Keratinocyte (primary cell): ENCODE measurements at regions not wholly inside any gene's neighbourhood (a gene's known extent, or its start where the extent isn't known, plus 50 kb on each side); places are given as distances from the start of the nearest gene placed in this dataset.

Source experiments
- DNase-seq: peaks from one replicate; pipeline ENCODE4 v3.0.0-alpha.2; 2011; ENCODE audit warnings: low read depth, missing footprints, low spot score
- FAIRE-seq: peaks from 2 replicates; lab custom pipeline; 2011; peaks lifted over from hg19 to GRCh38; lab: Jason Lieb, UNC
- H2AFZ ChIP-seq: 2 replicates; pipeline ENCODE4 v1.6.0; 2012; ENCODE audit warnings: low read length, control low read depth, inconsistent platforms; ENCODE audit not compliant: control insufficient read depth
- H3K27ac ChIP-seq: 2 replicates; pipeline ENCODE4 v1.5.1; 2011; ENCODE audit warnings: low read length; ENCODE audit not compliant: control insufficient read depth, insufficient read depth
- H3K27me3 ChIP-seq: 3 replicates; pipeline ENCODE4 v1.6.0; 2011; ENCODE audit warnings: low read length; ENCODE audit not compliant: control insufficient read depth, insufficient read depth; ENCODE audit errors: extremely low read depth
- H3K36me3 ChIP-seq, 2 experiments: 2 replicates in 1 of 2; 3 replicates in 1 of 2; pipeline ENCODE4 v1.5.1; 2011; ENCODE audit warnings: low read length in 2 of 2, mild to moderate bottlenecking in 1 of 2; ENCODE audit not compliant: control insufficient read depth in 2 of 2, insufficient read depth in 2 of 2; ENCODE audit errors: extremely low read depth in 1 of 2
- H3K4me1 ChIP-seq: 3 replicates; pipeline ENCODE4 v1.5.1; 2011; ENCODE audit warnings: low read length; ENCODE audit not compliant: control insufficient read depth, insufficient read depth; ENCODE audit errors: extremely low read depth
- H3K4me2 ChIP-seq: 3 replicates; pipeline ENCODE4 v1.6.0; 2011; ENCODE audit warnings: low read depth, low read length; ENCODE audit not compliant: control insufficient read depth, insufficient read depth; ENCODE audit errors: extremely low read depth
- H3K4me3 ChIP-seq, 3 experiments: fragments of 200-600 bp in 1 of 3; sonication (generic) in 1 of 3; 2 replicates in 2 of 3; 3 replicates in 1 of 3; pipeline ENCODE4 v1.5.1; 2011 to 2016; ENCODE audit warnings: low read length in 3 of 3, mild to moderate bottlenecking in 3 of 3, control low read depth in 2 of 3, inconsistent platforms in 1 of 3, low read depth in 1 of 3, mixed read lengths in 1 of 3, mixed run types in 1 of 3, moderate library complexity in 1 of 3; ENCODE audit not compliant: control insufficient read depth in 2 of 3, insufficient read depth in 2 of 3; ENCODE audit errors: extremely low read depth in 1 of 3
- H3K79me2 ChIP-seq: 2 replicates; pipeline ENCODE4 v1.6.0; 2012; ENCODE audit warnings: low read length; ENCODE audit not compliant: control insufficient read depth, insufficient read depth
- H3K9ac ChIP-seq: 3 replicates; pipeline ENCODE4 v1.6.0; 2011; ENCODE audit warnings: low read length; ENCODE audit not compliant: control insufficient read depth, insufficient read depth; ENCODE audit errors: extremely low read depth
- H3K9me1 ChIP-seq: 3 replicates; pipeline ENCODE4 v1.6.0; 2011; ENCODE audit warnings: low read length; ENCODE audit not compliant: control insufficient read depth, insufficient read depth; ENCODE audit errors: extremely low read depth
- H3K9me3 ChIP-seq: 2 replicates; pipeline ENCODE4 v1.5.1; 2012; ENCODE audit warnings: low read depth, low read length; ENCODE audit not compliant: control insufficient read depth
- H4K20me1 ChIP-seq: 3 replicates; pipeline ENCODE4 v1.6.0; 2011; ENCODE audit warnings: low read length; ENCODE audit not compliant: control insufficient read depth, insufficient read depth; ENCODE audit errors: extremely low read depth
- EZH2 ChIP-seq: IDR thresholded peaks from one replicate; pipeline ENCODE4 v1.6.1; 2012; ENCODE audit warnings: inconsistent platforms, mild to moderate bottlenecking, low read length, moderate library complexity
- dilution Hi-C: fragments of 300-500 bp; cut with MboI; formaldehyde crosslinking; loops from one replicate; pipeline ENCODE4 v1.7.0; 2020; ENCODE audit warnings: low sequenced_read_pairs; ENCODE audit not compliant: extremely low pct_ligation_motif_present
- TF ChIP-seq, protein P1 (sequence below), 3 experiments: IDR thresholded peaks in 1 of 3; conservative IDR thresholded peaks in 1 of 3; optimal IDR thresholded peaks in 1 of 3; 2 replicates in 2 of 3; 3 replicates in 1 of 3; pipeline versions ENCODE3 to v1.5.1; 2011; ENCODE audit warnings: low read length in 3 of 3, mild to moderate bottlenecking in 3 of 3, moderate library complexity in 2 of 3, control low read depth in 1 of 3, inconsistent platforms in 1 of 3; ENCODE audit not compliant: insufficient read depth in 2 of 3; ENCODE audit errors: extremely low read depth in 1 of 3

- Histone ChIP-seq H3K79me2 (no peaks in the 10 kb centered on the region), H3K9me3 (no peaks in the 10 kb centered on the region), H4K20me1 (no peaks in the 10 kb centered on the region), H3K4me3 (no peak overlapping the region), H3K9ac (no peak overlapping the region), H3K9me1 (no peaks in the 10 kb centered on the region), H3K27me3 (no peaks in the 10 kb centered on the region), H3K36me3 (no peaks in the 10 kb centered on the region), H2AFZ (no peak overlapping the region), H3K4me1 (no peaks in the 10 kb centered on the region), H3K27ac (no peak overlapping the region), H3K4me2 (no peak overlapping the region)
- DNase-seq (no peak), FAIRE-seq (no peak)
- TF ChIP-seq, protein P1, sequence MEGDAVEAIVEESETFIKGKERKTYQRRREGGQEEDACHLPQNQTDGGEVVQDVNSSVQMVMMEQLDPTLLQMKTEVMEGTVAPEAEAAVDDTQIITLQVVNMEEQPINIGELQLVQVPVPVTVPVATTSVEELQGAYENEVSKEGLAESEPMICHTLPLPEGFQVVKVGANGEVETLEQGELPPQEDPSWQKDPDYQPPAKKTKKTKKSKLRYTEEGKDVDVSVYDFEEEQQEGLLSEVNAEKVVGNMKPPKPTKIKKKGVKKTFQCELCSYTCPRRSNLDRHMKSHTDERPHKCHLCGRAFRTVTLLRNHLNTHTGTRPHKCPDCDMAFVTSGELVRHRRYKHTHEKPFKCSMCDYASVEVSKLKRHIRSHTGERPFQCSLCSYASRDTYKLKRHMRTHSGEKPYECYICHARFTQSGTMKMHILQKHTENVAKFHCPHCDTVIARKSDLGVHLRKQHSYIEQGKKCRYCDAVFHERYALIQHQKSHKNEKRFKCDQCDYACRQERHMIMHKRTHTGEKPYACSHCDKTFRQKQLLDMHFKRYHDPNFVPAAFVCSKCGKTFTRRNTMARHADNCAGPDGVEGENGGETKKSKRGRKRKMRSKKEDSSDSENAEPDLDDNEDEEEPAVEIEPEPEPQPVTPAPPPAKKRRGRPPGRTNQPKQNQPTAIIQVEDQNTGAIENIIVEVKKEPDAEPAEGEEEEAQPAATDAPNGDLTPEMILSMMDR (optimal IDR thresholded peaks at IDR 0.05 in 1 of 3, IDR thresholded peaks at IDR 0.05 in 1 of 3, conservative IDR thresholded peaks at IDR 0.05 in 1 of 3; ENCODE audit: extremely low read depth in 1 of 3, insufficient read depth in 2 of 3, low read length in 3 of 3) = no peak
- no peak for TF ChIP-seq EZH2
- dilution Hi-C loops = no loop called here
Observed at GRCh38 chr3:139159356-139159755, 114.7 kb upstream of the PRR23C start.

DNA sequence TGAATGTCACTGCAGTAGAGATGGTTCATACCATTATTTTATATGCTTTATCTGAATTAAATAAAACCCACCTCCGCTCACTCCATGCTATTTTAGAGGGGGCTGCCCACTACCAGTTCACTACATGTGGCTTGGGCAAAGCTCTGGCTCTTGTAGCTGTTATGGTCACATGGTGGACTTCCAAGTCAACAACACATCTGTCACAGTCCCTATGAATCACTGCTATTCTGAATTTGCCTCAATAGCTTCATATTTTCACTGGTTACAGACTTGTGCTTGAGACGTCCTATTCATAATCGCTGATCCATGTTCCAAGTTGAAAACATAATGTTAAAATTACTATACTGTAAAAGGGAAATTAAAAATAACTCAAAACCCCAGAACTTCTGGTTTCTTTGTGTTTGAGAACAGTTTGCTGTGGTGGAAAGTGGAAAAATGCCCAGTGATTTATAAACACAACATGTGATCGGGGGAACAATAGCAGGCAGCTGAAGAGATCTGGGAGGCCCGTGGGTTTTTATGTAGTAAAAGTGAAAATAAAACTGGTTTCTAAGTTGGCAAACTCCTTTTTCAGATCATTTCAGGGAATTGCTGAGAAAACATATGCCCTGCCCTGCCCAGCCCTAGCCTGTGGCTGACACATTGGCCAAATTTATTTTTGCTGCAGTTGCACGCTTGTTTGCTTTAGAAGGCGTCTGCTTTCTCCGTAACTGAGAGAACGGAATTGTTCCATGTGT, 128.8 kb upstream of the PRR23C start:
- no peak for FAIRE-seq
- H3K4me2 ChIP-seq = peak overlapping the region; percentile 60
- H3K27ac ChIP-seq = no peak overlapping the region
- dilution Hi-C loops = no loop called here
- no peaks in the 10 kb centered on the region for H3K79me2 ChIP-seq
- DNase-seq = no peak
- peak overlapping the region; percentile 33 for H2AFZ ChIP-seq
- H3K9me3 ChIP-seq = no peaks in the 10 kb centered on the region
- H3K27me3 ChIP-seq = no peaks in the 10 kb centered on the region
- TF ChIP-seq EZH2 = no peak
- TF ChIP-seq, protein P1 (optimal IDR thresholded peaks at IDR 0.05 in 1 of 3, IDR thresholded peaks at IDR 0.05 in 1 of 3, conservative IDR thresholded peaks at IDR 0.05 in 1 of 3; ENCODE audit: extremely low read depth in 1 of 3, insufficient read depth in 2 of 3, low read length in 3 of 3) = no peak
- H3K9ac ChIP-seq = no peak overlapping the region
- no peaks in the 10 kb centered on the region for H3K9me1 ChIP-seq
- H3K36me3 ChIP-seq = no peaks in the 10 kb centered on the region
- peak overlapping the region in 2 of 3 experiments; percentile 13 to 18 for H3K4me3 ChIP-seq
- no peaks in the 10 kb centered on the region for H3K4me1 ChIP-seq
- H4K20me1 ChIP-seq = no peaks in the 10 kb centered on the region
